ENCODE measurements at regions not wholly inside any gene's neighbourhood (a gene's known extent, or its start where the extent isn't known, plus 50 kb on each side); places are given as distances from the start of the nearest gene placed in this dataset.

- no peak for DNase-seq
Measured at GRCh38 chr5:105754056-105754455, 1916.7 kb downstream of the EFNA5 start.

- DNase-seq = no peak
Measured at GRCh38 chr5:105752801-105753200, 1917.9 kb downstream of the EFNA5 start.

DNA sequence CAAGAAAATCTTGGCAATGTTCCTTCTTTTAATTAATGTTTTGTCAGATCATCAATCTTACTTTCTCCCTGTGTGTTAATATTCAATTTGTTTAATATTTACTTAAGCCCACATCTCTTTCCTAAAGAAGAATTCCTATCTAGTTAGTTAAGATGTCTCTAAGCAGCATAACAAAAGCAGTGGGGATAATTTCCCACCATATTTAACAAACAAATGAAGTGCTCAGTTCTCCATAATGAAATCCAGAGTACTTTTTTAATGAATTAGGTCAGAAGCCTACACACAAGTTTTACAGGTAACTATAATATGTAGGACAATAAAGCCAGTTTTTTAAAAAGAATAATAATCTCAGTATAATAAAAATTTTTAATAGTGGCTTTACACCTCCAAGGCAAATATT lies 1918.8 kb downstream of the EFNA5 start:
- no peak for DNase-seq

- no peak for DNase-seq
Measured at GRCh38 chr5:105745111-105745510, 1925.6 kb downstream of the EFNA5 start.

- DNase-seq = no peak
Measured at GRCh38 chr5:105740242-105740641, 1930.5 kb downstream of the EFNA5 start.

DNA sequence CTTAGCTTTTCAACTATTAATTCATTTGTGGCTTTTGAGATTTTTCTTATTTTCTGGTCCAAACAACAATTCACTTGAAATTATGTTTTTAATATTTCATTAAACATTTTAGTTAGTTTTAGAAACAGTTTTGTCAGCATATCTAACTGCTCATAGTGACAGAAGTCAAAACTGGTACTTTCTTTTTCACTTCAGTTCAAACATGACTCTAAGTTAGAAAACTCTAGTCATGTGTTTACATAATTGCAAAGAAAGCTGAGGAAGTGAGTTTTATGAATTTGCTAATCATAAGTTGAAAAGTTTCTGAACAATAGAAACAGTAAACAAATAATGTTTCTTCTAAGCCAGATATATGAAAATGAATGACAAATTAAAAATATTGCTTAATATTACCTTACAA lies 1931.0 kb downstream of the EFNA5 start:
- no peak for DNase-seq

DNA sequence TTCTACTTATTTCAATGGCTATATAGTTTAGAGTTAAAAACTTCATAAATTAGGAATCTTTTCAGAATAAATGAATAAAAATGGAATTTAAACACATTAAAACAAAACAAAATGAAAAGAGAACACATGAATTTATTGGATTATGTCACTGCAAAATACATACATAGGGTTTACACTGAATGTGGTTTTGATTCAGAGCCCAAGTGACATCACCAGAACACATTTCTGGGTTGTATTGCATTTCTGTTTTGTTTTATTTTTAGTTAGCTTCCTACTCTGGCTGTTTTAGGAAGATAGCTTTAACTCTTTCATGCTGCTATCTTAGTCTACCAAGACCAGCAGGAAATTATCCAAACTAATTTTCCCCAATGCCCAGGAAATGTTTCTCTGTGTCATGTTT lies 1935.0 kb downstream of the EFNA5 start:
- no peak for DNase-seq

DNA sequence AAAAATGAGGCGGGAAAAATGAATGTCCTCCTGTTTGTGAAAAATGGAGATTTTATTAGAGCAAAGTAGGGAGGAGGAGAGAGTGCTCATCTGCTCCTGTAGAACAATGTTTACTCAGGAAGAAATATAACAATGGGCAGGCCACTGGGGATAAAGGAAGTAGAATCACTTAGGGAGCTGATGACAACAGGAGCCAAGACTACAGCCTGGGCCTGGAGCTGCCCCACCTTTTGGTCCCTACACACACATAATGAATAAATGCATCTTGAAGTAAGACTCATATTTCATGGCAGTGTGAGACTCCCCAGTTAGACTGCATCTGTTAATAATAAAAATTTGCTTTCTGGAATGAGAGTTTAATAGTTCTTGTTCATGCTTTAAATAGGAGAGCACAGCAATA lies 1939.8 kb downstream of the EFNA5 start:
- no peak for DNase-seq

- DNase-seq = no peak
Measured at GRCh38 chr5:105726093-105726492, 1944.6 kb downstream of the EFNA5 start.

GRCh38 chr5:105708442-105708841 lies 1962.3 kb downstream of the EFNA5 start:
- DNase-seq = no peak

- no peak for DNase-seq
Measured at GRCh38 chr5:105702323-105702722, 1968.4 kb downstream of the EFNA5 start.

GRCh38 chr5:105696440-105696839 lies 1974.3 kb downstream of the EFNA5 start:
- no peak for DNase-seq

- no peak for DNase-seq
Measured at GRCh38 chr5:105695941-105696340, 1974.8 kb downstream of the EFNA5 start.

- DNase-seq = no peak
Measured at GRCh38 chr5:105689596-105689995, 1981.1 kb downstream of the EFNA5 start.

GRCh38 chr5:105688227-105688792 lies 1982.4 kb downstream of the EFNA5 start:
- DNase-seq = no peak

GRCh38 chr5:105687493-105687892 lies 1983.2 kb downstream of the EFNA5 start:
- no peak for DNase-seq

- DNase-seq = no peak
Measured at GRCh38 chr5:105685884-105686283, 1984.9 kb downstream of the EFNA5 start.

GRCh38 chr5:105684799-105685198 lies 1985.9 kb downstream of the EFNA5 start:
- no peak for DNase-seq

- no peak for DNase-seq
Measured at GRCh38 chr5:105680858-105681475, 1989.8 kb downstream of the EFNA5 start.

- no peak for DNase-seq
Measured at GRCh38 chr5:105677291-105677690, 1993.4 kb downstream of the EFNA5 start.

DNA sequence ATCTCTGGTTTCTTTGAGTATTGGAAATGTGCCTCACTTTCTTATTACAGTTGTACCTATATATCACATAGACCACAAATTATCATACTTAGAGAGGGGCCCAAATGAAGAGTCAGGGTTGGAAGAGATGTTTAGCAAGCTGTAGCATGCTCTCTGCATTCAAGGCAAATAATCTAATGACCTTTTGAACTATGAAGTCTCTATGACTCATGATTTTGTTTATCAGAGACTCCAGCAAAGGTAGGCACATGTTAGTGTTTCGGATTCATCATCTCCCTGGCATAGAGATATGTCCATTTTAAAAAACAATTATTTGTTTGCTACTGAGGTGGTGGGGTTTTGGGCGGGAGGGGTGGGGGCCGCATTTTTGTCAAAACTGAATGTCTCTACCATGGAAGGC lies 2000.1 kb downstream of the EFNA5 start:
- DNase-seq = no peak

DNA sequence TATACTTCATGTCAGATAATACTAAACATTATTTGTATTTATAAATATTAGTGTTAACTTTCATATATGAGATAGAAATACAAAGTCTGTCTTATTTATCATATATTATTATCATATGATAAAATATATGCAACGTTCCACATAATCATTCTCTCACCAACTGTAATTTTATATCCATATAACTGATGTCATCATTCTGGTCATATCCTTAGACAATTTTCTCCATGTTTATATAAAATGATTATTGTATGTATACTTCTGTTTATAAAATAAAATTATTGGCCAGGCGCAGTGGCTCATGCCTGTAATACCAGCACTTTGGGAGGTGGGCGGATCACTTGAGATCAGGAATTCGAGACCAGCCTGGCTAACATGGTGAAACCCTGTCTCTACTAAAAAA lies 2007.1 kb downstream of the EFNA5 start:
- no peak for DNase-seq

GRCh38 chr5:105659396-105659795 lies 2011.3 kb downstream of the EFNA5 start:
- DNase-seq = no peak

GRCh38 chr5:105640328-105640727 lies 2030.4 kb downstream of the EFNA5 start:
- no peak for DNase-seq

DNA sequence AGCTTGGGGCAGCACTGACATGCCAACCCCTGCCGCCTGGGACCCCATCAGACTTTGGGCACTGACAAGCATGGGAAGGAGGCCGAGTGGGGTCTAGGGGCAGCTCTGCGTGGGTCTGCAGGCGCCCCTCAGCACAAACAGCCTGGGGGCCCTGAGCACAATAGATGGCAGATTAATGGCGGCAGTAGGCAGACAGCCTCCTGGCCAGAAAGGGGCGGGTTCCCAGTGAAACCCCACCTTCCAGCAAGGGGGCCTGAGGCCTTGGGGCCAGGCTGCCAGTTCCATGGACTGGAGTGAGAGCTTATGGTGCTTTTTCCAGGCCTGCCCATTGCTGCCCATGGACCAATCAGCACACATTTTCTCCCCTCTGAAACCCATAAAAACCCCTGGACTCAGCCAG lies 2031.2 kb downstream of the EFNA5 start:
- no peak for DNase-seq
